PC-9 (cell line): ENCODE measurements at regions not wholly inside any gene's neighbourhood (a gene's known extent, or its start where the extent isn't known, plus 50 kb on each side); places are given as distances from the start of the nearest gene placed in this dataset.

Source experiments
- BruUV-seq: library from RNA; stranded (reverse); fragments of 400-500 nt; replicated peaks from 2 replicates; lab custom pipeline; 2021; lab: Mats Ljungman, UMichigan
- CTCF ChIA-PET: fragments of 300-600 bp; sonication (Branson Sonifier 250); formaldehyde crosslinking; loops from one replicate; lab custom pipeline; 2022; ENCODE audit warnings: antibody characterized with exemption; lab: Charles Lee
- POLR2A ChIA-PET: fragments of 300-600 bp; sonication (Branson Sonifier 250); formaldehyde crosslinking; loops from one replicate; lab custom pipeline; 2022; ENCODE audit warnings: antibody characterized with exemption; ENCODE audit not compliant: unreplicated experiment; lab: Charles Lee
- DNase-seq, 2 experiments: peaks; one replicate each; pipeline versions ENCODE4 v3.0.0 to v3.0.0-alpha.2; 2015 to 2022; ENCODE audit warnings: mixed read lengths in 1 of 2
- H2AFZ ChIP-seq: fragments of 200-600 bp; sonication (generic); 2 replicates; pipeline ENCODE4 v1.8.1; 2017; ENCODE audit warnings: antibody characterized with exemption
- H3F3A ChIP-seq: fragments of 200-600 bp; sonication (generic); 2 replicates; pipeline ENCODE4 v1.8.1; 2017; ENCODE audit warnings: antibody characterized with exemption, mild to moderate bottlenecking, low read depth; ENCODE audit not compliant: insufficient read depth
- H3K27ac ChIP-seq: fragments of 200-600 bp; sonication (generic); 2 replicates; pipeline ENCODE4 v1.6.1; 2016; ENCODE audit warnings: mixed run types
- H3K27me3 ChIP-seq: fragments of 200-600 bp; sonication (generic); 2 replicates; pipeline ENCODE4 v1.6.1; 2016; ENCODE audit warnings: low read depth, mixed run types; ENCODE audit not compliant: insufficient read depth
- H3K36me3 ChIP-seq: fragments of 200-600 bp; sonication (generic); 2 replicates; pipeline ENCODE4 v1.6.1; 2016; ENCODE audit warnings: low read depth, mixed run types
- H3K4me1 ChIP-seq: fragments of 200-600 bp; sonication (generic); replicated peaks from 2 replicates; pipeline ENCODE4 v1.6.1; 2016; ENCODE audit warnings: mixed run types; ENCODE audit not compliant: insufficient read depth
- H3K4me2 ChIP-seq: fragments of 200-600 bp; sonication (generic); 2 replicates; pipeline ENCODE4 v1.6.1; 2017; ENCODE audit warnings: mixed run types
- H3K4me3 ChIP-seq: fragments of 200-600 bp; sonication (generic); 2 replicates; pipeline ENCODE4 v1.6.1; 2016; ENCODE audit warnings: mixed run types
- H3K79me2 ChIP-seq: fragments of 200-600 bp; sonication (generic); 2 replicates; pipeline ENCODE4 v1.6.1; 2017; ENCODE audit warnings: low read depth, mixed run types
- H3K9me2 ChIP-seq: fragments of 200-600 bp; sonication (generic); 2 replicates; pipeline ENCODE4 v1.8.1; 2017; ENCODE audit warnings: mild to moderate bottlenecking; ENCODE audit not compliant: insufficient read depth
- H3K9me3 ChIP-seq: fragments of 200-600 bp; sonication (generic); 2 replicates; pipeline ENCODE4 v1.8.1; 2016; ENCODE audit warnings: low read depth; ENCODE audit not compliant: insufficient read depth
- H4K20me1 ChIP-seq: fragments of 200-600 bp; sonication (generic); 2 replicates; pipeline ENCODE4 v1.8.1; 2017; ENCODE audit not compliant: insufficient read depth
- CTCF ChIP-seq: fragments of 200-600 bp; sonication (generic); conservative IDR thresholded peaks from 2 replicates; pipeline ENCODE4 v1.6.1; 2017; ENCODE audit warnings: mixed run types, antibody characterized with exemption, mild to moderate bottlenecking, moderate library complexity
- EZH2 ChIP-seq: fragments of 200-600 bp; sonication (generic); IDR thresholded peaks from 2 replicates; pipeline ENCODE4 v1.8.0; 2017; ENCODE audit warnings: antibody characterized with exemption, low read depth
- intact Hi-C: fragments of 100-400 bp; cut with micrococcal nuclease; formaldehyde crosslinking; loops from one replicate; pipeline ENCODE4 v1.10.0; 2022; ENCODE audit not compliant: unreplicated experiment

- Histone ChIP-seq H4K20me1 (no peaks in the 10 kb centered on the region), H3K4me2 (no peak overlapping the region), H3K9me3 (no peaks in the 10 kb centered on the region), H2AFZ (no peak overlapping the region), H3K4me3 (no peak overlapping the region), H3K4me1 (no peaks in the 10 kb centered on the region), H3K27me3 (peaks cover 21% of the 10 kb centered on the region; the same call in 1 of the 2 replicates), H3F3A (no peaks in the 10 kb centered on the region), H3K79me2 (no peaks in the 10 kb centered on the region), H3K27ac (no peak overlapping the region), H3K36me3 (no peaks in the 10 kb centered on the region), H3K9me2 (no peaks in the 10 kb centered on the region)
- ChIA-PET CTCF (no interaction called here), POLR2A (no interaction called here)
- DNase-seq, result no peak
- intact Hi-C loops, result no loop called here
- BruUV-seq, result no TSS peak
- TF ChIP-seq EZH2, result no peak
- TF ChIP-seq CTCF, result no peak
These were observed 149.5 kb upstream of the ZNF516 start for GRCh38 chr18:76644580-76644979.

GRCh38 chr18:76643996-76644395 is 149.0 kb upstream of the ZNF516 start:
- Histone ChIP-seq H3F3A (no peaks in the 10 kb centered on the region), H3K4me1 (no peaks in the 10 kb centered on the region), H4K20me1 (no peaks in the 10 kb centered on the region), H3K9me2 (no peaks in the 10 kb centered on the region), H3K79me2 (no peaks in the 10 kb centered on the region), H2AFZ (no peak overlapping the region), H3K36me3 (no peaks in the 10 kb centered on the region), H3K27me3 (peaks cover 17% of the 10 kb centered on the region; the same call in 1 of the 2 replicates), H3K4me2 (no peak overlapping the region), H3K27ac (no peak overlapping the region), H3K4me3 (no peak overlapping the region), H3K9me3 (no peaks in the 10 kb centered on the region)
- no peak for TF ChIP-seq CTCF
- no peak for TF ChIP-seq EZH2
- no peak for DNase-seq
- BruUV-seq, result no TSS peak
- intact Hi-C loops, result no loop called here
- ChIA-PET CTCF (no interaction called here), POLR2A (interaction anchor here (0.6 kb wide), 1 partner anchor 61 kb away, joined by 7 read pairs; no protein-coding TSS in a partner anchor)

- no TSS peak for BruUV-seq
These were observed 148.2 kb upstream of the ZNF516 start for GRCh38 chr18:76643199-76643598.

More at GRCh38 chr18:76643199-76643598, 148.2 kb upstream of the ZNF516 start:
- Histone ChIP-seq H3K9me3 (no peaks in the 10 kb centered on the region), H3K9me2 (no peaks in the 10 kb centered on the region), H3K27ac (no peak overlapping the region), H3K4me3 (no peak overlapping the region), H3K27me3 (peaks cover 9% of the 10 kb centered on the region; the same call in 1 of the 2 replicates), H4K20me1 (no peaks in the 10 kb centered on the region), H3K4me1 (no peaks in the 10 kb centered on the region), H2AFZ (no peak overlapping the region), H3K36me3 (no peaks in the 10 kb centered on the region), H3F3A (no peaks in the 10 kb centered on the region), H3K79me2 (no peaks in the 10 kb centered on the region), H3K4me2 (no peak overlapping the region)
- no peak for DNase-seq
- POLR2A ChIA-PET, result no interaction called here
- CTCF ChIA-PET, result no interaction called here
- TF ChIP-seq EZH2, result no peak
- TF ChIP-seq CTCF, result no peak
- intact Hi-C loops, result no loop called here
